ENCODE measurements at regions not wholly inside any gene's neighbourhood (a gene's known extent, or its start where the extent isn't known, plus 50 kb on each side); places are given as distances from the start of the nearest gene placed in this dataset.

GRCh38 chr1:83615370-83615769 lies 383.6 kb downstream of the TTLL7 start (continued):
- TF ChIP-seq, protein P1, sequence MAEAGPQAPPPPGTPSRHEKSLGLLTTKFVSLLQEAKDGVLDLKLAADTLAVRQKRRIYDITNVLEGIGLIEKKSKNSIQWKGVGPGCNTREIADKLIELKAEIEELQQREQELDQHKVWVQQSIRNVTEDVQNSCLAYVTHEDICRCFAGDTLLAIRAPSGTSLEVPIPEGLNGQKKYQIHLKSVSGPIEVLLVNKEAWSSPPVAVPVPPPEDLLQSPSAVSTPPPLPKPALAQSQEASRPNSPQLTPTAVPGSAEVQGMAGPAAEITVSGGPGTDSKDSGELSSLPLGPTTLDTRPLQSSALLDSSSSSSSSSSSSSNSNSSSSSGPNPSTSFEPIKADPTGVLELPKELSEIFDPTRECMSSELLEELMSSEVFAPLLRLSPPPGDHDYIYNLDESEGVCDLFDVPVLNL (IDR thresholded peaks at IDR 0.05; ENCODE audit: low read depth, low read length) = no peak
- no peak for TF ChIP-seq ATF2 (IDR thresholded peaks at IDR 0.05; ENCODE audit: low read length)

- Histone ChIP-seq H3K4me1 (ENCODE audit: control insufficient read depth, insufficient read depth, low read length) (no peaks in the 10 kb centered on the region), H3K9me3 (replicated peaks; ENCODE audit: control insufficient read depth, insufficient read depth, low read length) (no peaks in the 10 kb centered on the region), H3K36me3 (ENCODE audit: control insufficient read depth in 2 of 2, insufficient read depth in 2 of 2, low read length in 1 of 2) (no peaks in the 10 kb centered on the region), H3K4me3 (no peak overlapping the region), H3K27me3 (replicated peaks in 1 of 2; ENCODE audit: control insufficient read depth in 2 of 2, insufficient read depth in 2 of 2, low read length in 1 of 2) (peaks cover 0 to 2% of the 10 kb centered on the region in 2 experiments; a peak in 1 of 4 replicates), H3K9ac (ENCODE audit: control insufficient read depth, insufficient read depth, low read length) (no peak overlapping the region), H3K27ac (ENCODE audit: control insufficient read depth, insufficient read depth) (no peak overlapping the region), H3K4me2 (ENCODE audit: control insufficient read depth, insufficient read depth) (no peak overlapping the region), H3K79me2 (ENCODE audit: control insufficient read depth, insufficient read depth, low read length) (no peaks in the 10 kb centered on the region), H2AFZ (ENCODE audit: control insufficient read depth, low read depth, low read length) (no peak overlapping the region), H4K20me1 (ENCODE audit: control insufficient read depth, insufficient read depth) (no peaks in the 10 kb centered on the region)
- WGBS (ENCODE audit: insufficient coverage, insufficient replicate concordance, low lambda C conversion rate, missing lambda C conversion rate) = 9% methylated on average over 4 of the region's 4 CpGs
- no peak for DNase-seq (ENCODE audit: low read depth, low spot score)
- FAIRE-seq = no peak
- in situ Hi-C loops (cut with MboI) = no loop called here
- ChIA-PET CTCF (no interaction called here), POLR2A (no interaction called here), RAD21 (ENCODE audit: unreplicated experiment) (no interaction called here), SMC1A (ENCODE audit: uncharacterized antibody, unreplicated experiment) (no interaction called here)
- intact Hi-C loops (cut with micrococcal nuclease; ENCODE audit: unreplicated experiment) = no loop called here
- no TSS peak for BruUV-seq (replicated peaks)
- no peak for ATAC-seq
- no peak for TF ChIP-seq SMAD1 (IDR thresholded peaks at IDR 0.05; ENCODE audit: low read depth, partially characterized antibody)
- no peak for TF ChIP-seq ZNF274 (IDR thresholded peaks at IDR 0.05; ENCODE audit: insufficient read depth, insufficient read length)
- TF ChIP-seq PAX8 (IDR thresholded peaks at IDR 0.05) = no peak
- TF ChIP-seq CHD1 (IDR thresholded peaks at IDR 0.05; ENCODE audit: low read depth, low read length) = no peak
These were observed 392.4 kb downstream of the TTLL7 start for GRCh38 chr1:83606416-83606955.
